ENCODE measurements at regions not wholly inside any gene's neighbourhood (a gene's known extent, or its start where the extent isn't known, plus 50 kb on each side); places are given as distances from the start of the nearest gene placed in this dataset.

GRCh38 chr10:128714644-128715415 lies 588.6 kb upstream of the MKI67 start:
- no peak overlapping the region for H3K27ac ChIP-seq (replicated peaks; ENCODE audit: low read length)
- H3K4me2 ChIP-seq (ENCODE audit: insufficient read depth, low read length, poor library complexity, severe bottlenecking), result no peak overlapping the region
- H3K23ac ChIP-seq (ENCODE audit: low read depth, low read length, poor library complexity), result no peak overlapping the region
- no peak overlapping the region for H2BK5ac ChIP-seq (ENCODE audit: low read length)
- H4K91ac ChIP-seq (ENCODE audit: low read depth, low read length, poor library complexity), result no peak overlapping the region
- no peak overlapping the region for H4K8ac ChIP-seq (ENCODE audit: low read depth, low read length)
- H3K4me3 ChIP-seq (ENCODE audit: low read length in 2 of 2), result no peak overlapping the region
- H3K36me3 ChIP-seq (replicated peaks in 1 of 2; ENCODE audit: control insufficient read depth in 2 of 2, insufficient read depth in 2 of 2, low read length in 2 of 2), result no peaks in the 10 kb centered on the region
- H3K27me3 ChIP-seq (ENCODE audit: control insufficient read depth in 3 of 3, insufficient read depth in 3 of 3, low read depth in 1 of 3, low read length in 3 of 3), result no peaks in the 10 kb centered on the region
- no peak overlapping the region for H2AK5ac ChIP-seq (ENCODE audit: low read depth, low read length)
- H3K4ac ChIP-seq (ENCODE audit: low read length), result no peak overlapping the region
- no peak overlapping the region for H3K9ac ChIP-seq (ENCODE audit: low read depth, low read length, poor library complexity)
- H3K9me3 ChIP-seq (replicated peaks in 1 of 2; ENCODE audit: control insufficient read depth in 2 of 2, insufficient read depth in 1 of 2, low read depth in 1 of 2, low read length in 2 of 2), result no peaks in the 10 kb centered on the region
- no peak overlapping the region for H2BK15ac ChIP-seq (ENCODE audit: low read length)
- H2BK120ac ChIP-seq (ENCODE audit: low read depth, low read length), result no peak overlapping the region
- no peak overlapping the region for H3K18ac ChIP-seq (ENCODE audit: low read length)
- no CpG with 5 or more reads among the region's 12 CpGs for WGBS, 2 donors (ENCODE audit: extremely low coverage in 2 of 2, insufficient read length in 2 of 2, insufficient replicate concordance in 1 of 2)
- no peaks in the 10 kb centered on the region for H3K79me1 ChIP-seq (ENCODE audit: low read depth, low read length)
- H3K4me1 ChIP-seq (ENCODE audit: control insufficient read depth in 2 of 2, insufficient read depth in 1 of 2, low read depth in 1 of 2, low read length in 2 of 2), result peaks cover 0 to 5% of the 10 kb centered on the region in 2 donors
- H3K14ac ChIP-seq (ENCODE audit: low read length), result no peak overlapping the region
- H2BK12ac ChIP-seq (ENCODE audit: low read length), result no peak overlapping the region
- H2AFZ ChIP-seq (ENCODE audit: low read length), result no peak overlapping the region
- no peak for DNase-seq (ENCODE audit: low spot score)

- no peak overlapping the region for H3K18ac ChIP-seq (ENCODE audit: low read length)
- no peak overlapping the region for H3K4ac ChIP-seq (ENCODE audit: low read length)
- no CpG with 5 or more reads among the region's 9 CpGs for WGBS, 2 donors (ENCODE audit: extremely low coverage in 2 of 2, insufficient read length in 2 of 2, insufficient replicate concordance in 1 of 2)
- H3K27ac ChIP-seq (replicated peaks; ENCODE audit: low read length), result no peak overlapping the region
- no peak overlapping the region for H2BK120ac ChIP-seq (ENCODE audit: low read depth, low read length)
- no peak overlapping the region for H2BK15ac ChIP-seq (ENCODE audit: low read length)
- H3K79me1 ChIP-seq (ENCODE audit: low read depth, low read length), result no peaks in the 10 kb centered on the region
- no peaks in the 10 kb centered on the region for H3K9me3 ChIP-seq (replicated peaks in 1 of 2; ENCODE audit: control insufficient read depth in 2 of 2, insufficient read depth in 1 of 2, low read depth in 1 of 2, low read length in 2 of 2)
- peaks cover 0 to 5% of the 10 kb centered on the region in 2 donors for H3K4me1 ChIP-seq (ENCODE audit: control insufficient read depth in 2 of 2, insufficient read depth in 1 of 2, low read depth in 1 of 2, low read length in 2 of 2)
- H3K4me2 ChIP-seq (ENCODE audit: insufficient read depth, low read length, poor library complexity, severe bottlenecking), result no peak overlapping the region
- H3K4me3 ChIP-seq (ENCODE audit: low read length in 2 of 2), result no peak overlapping the region
- no peak overlapping the region for H4K91ac ChIP-seq (ENCODE audit: low read depth, low read length, poor library complexity)
- H3K14ac ChIP-seq (ENCODE audit: low read length), result no peak overlapping the region
- H2AFZ ChIP-seq (ENCODE audit: low read length), result no peak overlapping the region
- no peaks in the 10 kb centered on the region for H3K36me3 ChIP-seq (replicated peaks in 1 of 2; ENCODE audit: control insufficient read depth in 2 of 2, insufficient read depth in 2 of 2, low read length in 2 of 2)
- H3K9ac ChIP-seq (ENCODE audit: low read depth, low read length, poor library complexity), result no peak overlapping the region
- peak overlapping the region; percentile 54 for H2BK5ac ChIP-seq (ENCODE audit: low read length)
- H2AK5ac ChIP-seq (ENCODE audit: low read depth, low read length), result no peak overlapping the region
- DNase-seq (ENCODE audit: low spot score), result no peak
- no peaks in the 10 kb centered on the region for H3K27me3 ChIP-seq (ENCODE audit: control insufficient read depth in 3 of 3, insufficient read depth in 3 of 3, low read depth in 1 of 3, low read length in 3 of 3)
- H3K23ac ChIP-seq (ENCODE audit: low read depth, low read length, poor library complexity), result no peak overlapping the region
- H4K8ac ChIP-seq (ENCODE audit: low read depth, low read length), result peak overlapping the region; percentile 7
- no peak overlapping the region for H2BK12ac ChIP-seq (ENCODE audit: low read length)
Observed at GRCh38 chr10:128716181-128716580, 590.0 kb upstream of the MKI67 start.

- Histone ChIP-seq H3K9me3 (replicated peaks in 1 of 2; ENCODE audit: control insufficient read depth in 2 of 2, insufficient read depth in 1 of 2, low read depth in 1 of 2, low read length in 2 of 2) (no peaks in the 10 kb centered on the region), H3K27ac (replicated peaks; ENCODE audit: low read length) (no peak overlapping the region), H3K27me3 (ENCODE audit: control insufficient read depth in 3 of 3, insufficient read depth in 3 of 3, low read depth in 1 of 3, low read length in 3 of 3) (no peaks in the 10 kb centered on the region), H3K36me3 (replicated peaks in 1 of 2; ENCODE audit: control insufficient read depth in 2 of 2, insufficient read depth in 2 of 2, low read length in 2 of 2) (no peaks in the 10 kb centered on the region), H3K4me3 (ENCODE audit: low read length in 2 of 2) (no peak overlapping the region), H3K9ac (ENCODE audit: low read depth, low read length, poor library complexity) (no peak overlapping the region), H3K4ac (ENCODE audit: low read length) (no peak overlapping the region), H2BK120ac (ENCODE audit: low read depth, low read length) (no peak overlapping the region), H3K79me1 (ENCODE audit: low read depth, low read length) (no peaks in the 10 kb centered on the region), H2AFZ (ENCODE audit: low read length) (no peak overlapping the region), H3K23ac (ENCODE audit: low read depth, low read length, poor library complexity) (no peak overlapping the region), H4K8ac (ENCODE audit: low read depth, low read length) (no peak overlapping the region), H2BK15ac (ENCODE audit: low read length) (no peak overlapping the region), H3K14ac (ENCODE audit: low read length) (no peak overlapping the region), H2AK5ac (ENCODE audit: low read depth, low read length) (no peak overlapping the region), H3K4me2 (ENCODE audit: insufficient read depth, low read length, poor library complexity, severe bottlenecking) (no peak overlapping the region), H4K91ac (ENCODE audit: low read depth, low read length, poor library complexity) (no peak overlapping the region), H2BK12ac (ENCODE audit: low read length) (no peak overlapping the region), H3K4me1 (ENCODE audit: control insufficient read depth in 2 of 2, insufficient read depth in 1 of 2, low read depth in 1 of 2, low read length in 2 of 2) (peaks cover 0 to 1% of the 10 kb centered on the region in 2 donors), H2BK5ac (ENCODE audit: low read length) (no peak overlapping the region), H3K18ac (ENCODE audit: low read length) (no peak overlapping the region)
- no CpG with 5 or more reads among the region's 5 CpGs for WGBS, 2 donors (ENCODE audit: extremely low coverage in 2 of 2, insufficient read length in 2 of 2, insufficient replicate concordance in 1 of 2)
- DNase-seq (ENCODE audit: low spot score), result no peak
Observed at GRCh38 chr10:128721963-128722445, 595.8 kb upstream of the MKI67 start.

GRCh38 chr10:128722947-128723346 lies 596.7 kb upstream of the MKI67 start:
- Histone ChIP-seq H3K4me1 (ENCODE audit: control insufficient read depth in 2 of 2, insufficient read depth in 1 of 2, low read depth in 1 of 2, low read length in 2 of 2) (peaks cover 0 to 8% of the 10 kb centered on the region in 2 donors), H3K9ac (ENCODE audit: low read depth, low read length, poor library complexity) (no peak overlapping the region), H2BK5ac (ENCODE audit: low read length) (no peak overlapping the region), H3K23ac (ENCODE audit: low read depth, low read length, poor library complexity) (no peak overlapping the region), H3K27me3 (ENCODE audit: control insufficient read depth in 3 of 3, insufficient read depth in 3 of 3, low read depth in 1 of 3, low read length in 3 of 3) (no peaks in the 10 kb centered on the region), H3K4me2 (ENCODE audit: insufficient read depth, low read length, poor library complexity, severe bottlenecking) (no peak overlapping the region), H4K91ac (ENCODE audit: low read depth, low read length, poor library complexity) (no peak overlapping the region), H3K79me1 (ENCODE audit: low read depth, low read length) (no peaks in the 10 kb centered on the region), H3K36me3 (replicated peaks in 1 of 2; ENCODE audit: control insufficient read depth in 2 of 2, insufficient read depth in 2 of 2, low read length in 2 of 2) (no peaks in the 10 kb centered on the region), H2BK120ac (ENCODE audit: low read depth, low read length) (no peak overlapping the region), H3K14ac (ENCODE audit: low read length) (no peak overlapping the region), H3K4me3 (ENCODE audit: low read length in 2 of 2) (no peak overlapping the region), H4K8ac (ENCODE audit: low read depth, low read length) (no peak overlapping the region), H2AFZ (ENCODE audit: low read length) (no peak overlapping the region), H3K4ac (ENCODE audit: low read length) (no peak overlapping the region), H3K18ac (ENCODE audit: low read length) (no peak overlapping the region), H2BK12ac (ENCODE audit: low read length) (no peak overlapping the region), H3K27ac (replicated peaks; ENCODE audit: low read length) (no peak overlapping the region), H2BK15ac (ENCODE audit: low read length) (no peak overlapping the region), H2AK5ac (ENCODE audit: low read depth, low read length) (no peak overlapping the region), H3K9me3 (replicated peaks in 1 of 2; ENCODE audit: control insufficient read depth in 2 of 2, insufficient read depth in 1 of 2, low read depth in 1 of 2, low read length in 2 of 2) (no peaks in the 10 kb centered on the region)
- DNase-seq (ENCODE audit: low spot score), result no peak
- no CpG with 5 or more reads among the region's 3 CpGs for WGBS, 2 donors (ENCODE audit: extremely low coverage in 2 of 2, insufficient read length in 2 of 2, insufficient replicate concordance in 1 of 2)

Data from neuronal stem cell (in vitro differentiated cells).